ACC112 (cell line): ENCODE measurements at regions not wholly inside any gene's neighbourhood (a gene's known extent, or its start where the extent isn't known, plus 50 kb on each side); places are given as distances from the start of the nearest gene placed in this dataset.
"Not testable (repeated sequence)": the region's sequence is repeated elsewhere in the genome, so short reads cannot be mapped to it uniquely, and the experiment has no call there.

ENCODE experiments used
- H2AFZ ChIP-seq: fragments of 200-600 bp; sonication (generic); one replicate; pipeline ENCODE4 v1.6.0; 2017; ENCODE audit warnings: antibody characterized with exemption, low read length; ENCODE audit not compliant: unreplicated experiment
- H3K27ac ChIP-seq: fragments of 200-600 bp; sonication (generic); 2 replicates; pipeline ENCODE4 v1.5.1; 2014; ENCODE audit warnings: low read depth, mild to moderate bottlenecking, antibody characterized with exemption, low read length, moderate library complexity
- H3K27me3 ChIP-seq: fragments of 200-600 bp; sonication (generic); 2 replicates; pipeline ENCODE4 v1.6.1; 2014; ENCODE audit warnings: mild to moderate bottlenecking, antibody characterized with exemption, low read length, moderate library complexity, mixed read lengths; ENCODE audit not compliant: insufficient read depth
- H3K36me3 ChIP-seq: fragments of 200-600 bp; sonication (generic); 2 replicates; pipeline ENCODE4 v1.6.1; 2016; ENCODE audit warnings: mild to moderate bottlenecking, antibody characterized with exemption, low read length, moderate library complexity, mixed read lengths; ENCODE audit not compliant: insufficient read depth
- H3K4me1 ChIP-seq: fragments of 200-600 bp; sonication (generic); one replicate; pipeline ENCODE4 v1.6.1; 2016; ENCODE audit warnings: low read length, mixed read lengths; ENCODE audit not compliant: insufficient read depth, unreplicated experiment, control insufficient read depth
- H3K4me3 ChIP-seq: fragments of 200-600 bp; sonication (generic); 2 replicates; pipeline ENCODE4 v1.5.1; 2014; ENCODE audit warnings: mild to moderate bottlenecking, low read depth, low read length
- H3K79me2 ChIP-seq: fragments of 200-600 bp; sonication (generic); one replicate; pipeline ENCODE4 v1.6.0; 2016; ENCODE audit warnings: low read length; ENCODE audit not compliant: control insufficient read depth, unreplicated experiment, insufficient read depth

DNA sequence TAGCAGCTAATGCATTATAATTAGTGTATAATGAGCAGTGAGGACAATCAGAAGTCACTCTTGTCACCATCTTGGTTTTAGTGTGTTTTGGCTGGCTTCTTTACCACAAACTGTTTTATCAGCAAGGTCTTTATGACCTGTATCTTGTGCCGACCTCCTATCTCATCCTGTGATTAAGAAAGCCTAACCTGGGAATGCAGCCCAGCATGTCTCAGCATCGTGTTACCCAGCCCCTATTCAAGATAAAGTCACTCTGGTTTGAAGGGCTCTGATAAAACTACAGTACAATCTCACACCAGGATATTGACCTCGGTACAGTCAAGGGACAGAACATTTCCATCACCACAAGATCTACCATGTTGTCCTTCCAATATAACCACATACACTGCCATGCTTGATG is 604.7 kb upstream of the AMELY start:
- peak overlapping the region; percentile 43 for H3K4me3 ChIP-seq
- H3K4me1 ChIP-seq = no peaks in the 10 kb centered on the region
- H3K27me3 ChIP-seq = no peaks in the 10 kb centered on the region
- H3K79me2 ChIP-seq = no peaks in the 10 kb centered on the region
- no peak overlapping the region; the same call in 1 of the 2 replicates for H3K27ac ChIP-seq
- no peaks in the 10 kb centered on the region for H3K36me3 ChIP-seq
- no peak overlapping the region for H2AFZ ChIP-seq

DNA sequence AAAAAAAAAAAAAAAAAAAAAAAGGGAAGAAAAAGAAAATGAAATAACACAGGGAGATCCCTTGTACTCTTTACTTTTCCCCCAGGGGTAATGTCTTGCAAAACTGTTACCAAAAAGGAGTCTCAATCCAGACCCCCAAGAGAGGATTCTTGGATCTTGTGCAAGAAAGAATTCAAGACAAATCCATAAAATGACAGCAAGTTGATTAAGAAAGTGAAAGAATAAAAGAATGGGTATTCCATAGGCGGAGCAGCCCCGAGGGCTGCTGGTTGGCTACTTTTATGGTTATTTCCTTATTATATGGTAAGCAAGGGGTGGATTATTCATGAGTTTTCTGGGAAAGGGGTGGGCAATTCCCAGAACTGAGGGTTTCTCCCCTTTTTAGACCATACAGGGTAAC is 604.3 kb upstream of the AMELY start:
- Histone ChIP-seq H3K4me3 (peak overlapping the region; percentile 43), H3K27me3 (no peaks in the 10 kb centered on the region), H2AFZ (peak overlapping the region; percentile 14), H3K79me2 (no peaks in the 10 kb centered on the region), H3K4me1 (no peaks in the 10 kb centered on the region), H3K27ac (no peak overlapping the region; the same call in 1 of the 2 replicates), H3K36me3 (no peaks in the 10 kb centered on the region)

DNA sequence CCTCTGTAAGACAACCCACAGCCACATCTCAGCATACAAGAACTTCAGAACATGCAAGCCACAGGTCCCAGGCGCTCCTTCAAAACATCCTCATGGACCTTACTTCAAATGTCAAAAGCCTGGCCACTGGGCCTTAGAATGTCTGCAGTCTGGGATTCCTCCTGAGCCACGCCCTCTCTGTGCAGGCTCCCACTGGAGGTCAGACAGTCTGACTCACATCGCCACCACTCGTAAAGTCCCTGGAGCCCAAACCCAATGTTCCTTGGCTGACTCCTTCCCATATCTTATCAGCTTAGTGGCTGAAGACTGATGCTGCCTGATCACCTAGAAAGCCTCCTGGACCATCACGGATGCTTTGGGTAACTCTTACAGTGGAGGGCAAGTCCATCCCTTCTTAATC is 591.3 kb upstream of the AMELY start:
- H3K36me3 ChIP-seq = no peaks in the 10 kb centered on the region
- H3K4me3 ChIP-seq = no peak overlapping the region
- peaks cover 17% of the 10 kb centered on the region for H3K4me1 ChIP-seq
- H3K27ac ChIP-seq = no peak overlapping the region
- no peaks in the 10 kb centered on the region for H3K27me3 ChIP-seq
- H2AFZ ChIP-seq = no peak overlapping the region
- H3K79me2 ChIP-seq = no peaks in the 10 kb centered on the region

DNA sequence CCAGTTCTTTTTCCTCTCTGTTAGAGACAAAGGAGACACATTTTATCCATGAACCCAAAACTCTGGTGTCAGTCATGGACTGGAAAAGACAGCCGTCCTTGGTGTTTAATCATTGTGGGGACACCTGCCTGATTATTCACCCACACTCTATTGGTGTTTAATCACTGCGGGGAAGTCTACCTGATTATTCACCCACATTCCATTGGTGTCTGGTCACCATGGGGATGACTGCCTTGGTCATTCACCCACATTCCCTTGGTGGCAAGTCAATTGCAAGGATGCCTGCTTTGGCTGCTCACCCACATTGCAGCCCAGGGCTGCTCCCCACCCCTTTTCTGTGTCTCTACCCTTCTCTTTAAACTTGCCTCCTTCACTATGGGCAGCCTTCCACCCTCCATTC is 589.7 kb upstream of the AMELY start:
- Histone ChIP-seq H3K4me1 (peaks cover 17% of the 10 kb centered on the region), H3K27me3 (no peaks in the 10 kb centered on the region), H3K36me3 (no peaks in the 10 kb centered on the region), H3K4me3 (no peak overlapping the region), H3K79me2 (no peaks in the 10 kb centered on the region), H3K27ac (no peak overlapping the region), H2AFZ (no peak overlapping the region)

GRCh38 chrY:7496001-7496400 is 584.4 kb upstream of the AMELY start:
- H3K79me2 ChIP-seq = no peaks in the 10 kb centered on the region
- H2AFZ ChIP-seq = no peak overlapping the region
- no peaks in the 10 kb centered on the region for H3K36me3 ChIP-seq
- H3K4me3 ChIP-seq = no peak overlapping the region
- no peaks in the 10 kb centered on the region for H3K27me3 ChIP-seq
- H3K4me1 ChIP-seq = no peaks in the 10 kb centered on the region
- H3K27ac ChIP-seq = no peak overlapping the region

GRCh38 chrY:7484455-7485285 is 573.1 kb upstream of the AMELY start:
- H3K79me2 ChIP-seq, H3K27me3 ChIP-seq, H3K27ac ChIP-seq, H3K36me3 ChIP-seq, H3K4me3 ChIP-seq, H3K4me1 ChIP-seq, H2AFZ ChIP-seq: not testable (repeated sequence)

DNA sequence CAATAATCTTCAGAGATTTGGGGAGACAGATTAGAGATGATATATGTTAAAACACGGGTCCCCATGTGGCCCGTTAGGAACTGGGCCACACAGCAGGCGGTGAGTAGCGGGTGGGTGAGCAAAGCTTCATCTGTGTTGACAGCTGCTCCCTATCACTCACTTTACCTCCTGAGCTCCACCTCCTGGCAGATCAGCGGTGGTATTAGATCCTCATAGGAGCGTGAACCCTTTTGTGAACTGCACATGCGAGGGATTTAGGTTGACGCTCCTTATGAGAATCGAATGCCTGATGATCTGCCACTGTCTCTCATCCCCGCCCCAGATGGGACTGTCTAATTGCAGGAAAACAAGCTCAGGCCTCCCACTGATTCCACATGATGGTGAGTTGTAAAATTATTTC is 560.4 kb upstream of the AMELY start:
- Histone ChIP-seq H3K79me2 (no peaks in the 10 kb centered on the region), H2AFZ (no peak overlapping the region), H3K27me3 (no peaks in the 10 kb centered on the region), H3K4me3 (no peak overlapping the region), H3K4me1 (peaks cover 23% of the 10 kb centered on the region), H3K27ac (no peak overlapping the region), H3K36me3 (no peaks in the 10 kb centered on the region)

DNA sequence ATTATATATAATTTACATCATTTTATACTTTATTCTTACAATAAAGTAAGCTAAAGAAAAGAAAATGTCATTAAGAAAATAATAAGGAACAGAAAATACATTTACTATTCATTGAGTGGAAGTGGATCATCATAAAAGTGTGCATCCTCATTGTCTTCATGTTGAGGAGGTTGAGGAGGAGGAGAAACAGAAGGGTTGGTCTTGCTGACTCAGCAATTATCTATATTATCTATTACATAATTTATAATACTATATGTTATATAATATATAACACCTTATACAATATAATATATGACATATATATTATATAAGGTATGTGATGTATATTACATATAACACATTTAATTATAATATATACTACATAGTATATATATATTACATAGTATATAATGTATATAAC is 558.5 kb upstream of the AMELY start:
- Histone ChIP-seq H3K4me1 (peaks cover 40% of the 10 kb centered on the region), H3K36me3 (no peaks in the 10 kb centered on the region), H3K4me3 (no peak overlapping the region), H3K27me3 (no peaks in the 10 kb centered on the region), H2AFZ (no peak overlapping the region), H3K79me2 (no peaks in the 10 kb centered on the region), H3K27ac (peak overlapping the region; percentile 55)

- Histone ChIP-seq H2AFZ (no peak overlapping the region), H3K36me3 (no peaks in the 10 kb centered on the region), H3K79me2 (no peaks in the 10 kb centered on the region), H3K4me1 (peaks cover 48% of the 10 kb centered on the region), H3K27me3 (no peaks in the 10 kb centered on the region), H3K4me3 (no peak overlapping the region), H3K27ac (peak overlapping the region; percentile 100)
Observed at GRCh38 chrY:7468951-7469745, 557.6 kb upstream of the AMELY start.

DNA sequence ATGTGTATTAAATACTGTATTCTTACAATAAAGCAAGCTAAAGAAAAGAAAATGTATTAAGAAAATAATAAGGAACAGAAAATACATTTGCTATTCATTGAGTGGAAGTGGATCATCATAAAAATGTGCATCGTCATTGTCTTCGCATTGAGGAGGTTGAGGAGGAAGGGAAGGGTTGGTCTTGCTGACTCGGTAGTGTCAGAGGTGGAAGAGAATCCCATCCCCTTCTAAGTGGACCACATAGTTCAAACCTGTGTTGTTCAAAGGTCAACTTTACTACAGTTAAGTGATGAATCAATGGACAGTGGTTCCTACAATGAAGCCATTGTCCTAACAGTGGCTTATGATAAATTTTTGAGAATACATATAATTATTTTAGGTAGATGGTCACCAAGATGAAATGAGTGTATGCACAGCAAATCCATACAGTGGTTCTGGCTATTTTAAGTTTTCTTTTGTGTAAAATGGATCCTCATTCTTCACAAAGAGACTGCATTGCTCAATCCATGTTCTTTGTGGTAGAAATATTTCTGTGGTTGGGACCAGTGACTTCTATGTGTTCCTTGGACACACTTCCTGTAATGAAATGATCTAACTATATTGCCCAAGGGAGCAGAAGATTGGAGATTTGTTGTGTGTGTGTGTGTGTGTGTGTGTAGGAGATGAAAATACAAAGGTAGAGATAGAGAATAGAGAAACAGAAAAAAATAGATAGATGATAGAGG is 556.4 kb upstream of the AMELY start:
- H3K27me3 ChIP-seq = no peaks in the 10 kb centered on the region
- no peaks in the 10 kb centered on the region for H3K79me2 ChIP-seq
- H3K4me1 ChIP-seq = peaks cover 60% of the 10 kb centered on the region
- H3K27ac ChIP-seq = peak overlapping the region; percentile 100
- H2AFZ ChIP-seq = no peak overlapping the region
- no peaks in the 10 kb centered on the region for H3K36me3 ChIP-seq
- no peak overlapping the region for H3K4me3 ChIP-seq
